ENCODE measurements at regions not wholly inside any gene's neighbourhood (a gene's known extent, or its start where the extent isn't known, plus 50 kb on each side); places are given as distances from the start of the nearest gene placed in this dataset.

GRCh38 chr9:102840335-102840734, 154.8 kb upstream of the CYLC2 start:
- no peak for TF ChIP-seq CTCF (IDR thresholded peaks at IDR 0.05)
- TF ChIP-seq ZFX (IDR thresholded peaks at IDR 0.05; ENCODE audit: borderline replicate concordance): no peak
